Natural killer cell (primary cell): ENCODE measurements at regions not wholly inside any gene's neighbourhood (a gene's known extent, or its start where the extent isn't known, plus 50 kb on each side); places are given as distances from the start of the nearest gene placed in this dataset.

Experiments
- ATAC-seq, 3 donors: fragments of 150-1000 bp in 2 of 3; fragments of 200-7000 bp in 1 of 3; cut with Tn5 transposase; 1 replicate in 1 of 3; 2 replicates in 2 of 3; pipeline ENCODE4 v1.10.0; 2021; ENCODE audit warnings: mild to moderate bottlenecking in 2 of 3, moderate library complexity in 2 of 3
- DNase-seq, 2 donors: peaks; one replicate each; pipeline versions ENCODE4 v3.0.0 to v3.0.0-alpha.2; 2013 to 2021; ENCODE audit warnings: mixed read lengths in 1 of 2
- H3K27ac ChIP-seq: one replicate; pipeline ENCODE4 v1.5.1; 2013; ENCODE audit warnings: mild to moderate bottlenecking, low read length
- H3K27me3 ChIP-seq: one replicate; pipeline ENCODE4 v1.6.1; 2013; ENCODE audit warnings: low read length; ENCODE audit not compliant: control insufficient read depth, insufficient read depth
- H3K36me3 ChIP-seq: one replicate; pipeline ENCODE4 v1.6.1; 2013; ENCODE audit warnings: low read length; ENCODE audit not compliant: control insufficient read depth, insufficient read depth
- H3K4me1 ChIP-seq: one replicate; pipeline ENCODE4 v1.6.1; 2013; ENCODE audit warnings: low read length; ENCODE audit not compliant: control insufficient read depth, insufficient read depth
- H3K4me3 ChIP-seq: one replicate; pipeline ENCODE4 v1.5.1; 2013; ENCODE audit warnings: low read length
- H3K9me3 ChIP-seq: one replicate; pipeline ENCODE4 v1.6.1; 2013; ENCODE audit warnings: low read length; ENCODE audit not compliant: control insufficient read depth, insufficient read depth
- H3K27ac Mint-ChIP-seq, 2 donors: one replicate each; pipeline ENCODE4 v1.8.0; 2022; ENCODE audit warnings: mild to moderate bottlenecking in 2 of 2, mixed read lengths in 2 of 2, moderate library complexity in 1 of 2
- H3K27me3 Mint-ChIP-seq, 2 donors: one replicate each; pipeline ENCODE4 v1.8.0; 2022; ENCODE audit warnings: low read depth in 2 of 2, mixed read lengths in 2 of 2
- H3K36me3 Mint-ChIP-seq: one replicate; pipeline ENCODE4 v1.8.0; 2022; ENCODE audit warnings: mixed read lengths
- H3K4me1 Mint-ChIP-seq, 2 donors: one replicate each; pipeline ENCODE4 v1.8.0; 2022; ENCODE audit warnings: mixed read lengths in 2 of 2
- H3K4me3 Mint-ChIP-seq: one replicate; pipeline ENCODE4 v1.8.0; 2022; ENCODE audit warnings: mild to moderate bottlenecking, moderate library complexity, mixed read lengths
- H3K9me3 Mint-ChIP-seq, 2 donors: one replicate each; pipeline ENCODE4 v1.8.0; 2022; ENCODE audit warnings: mixed read lengths in 2 of 2
- CTCF ChIP-seq: fragments of 200-600 bp; IDR thresholded peaks from one replicate; pipeline ENCODE4 v1.8.0; 2022; ENCODE audit warnings: antibody characterized with exemption
- WGBS: methylation state at CpG from one replicate; pipeline ENCODE4 v1.1.7; 2013; ENCODE audit warnings: missing lambda C conversion rate; ENCODE audit not compliant: insufficient coverage; 5-methylcytosine and 5-hydroxymethylcytosine counted together
- intact Hi-C: fragments of 100-400 bp; cut with micrococcal nuclease; formaldehyde crosslinking; loops from one replicate; pipeline ENCODE4 v1.14.2; 2022

- no peak for DNase-seq
- no peaks in the 10 kb centered on the region for H3K36me3 Mint-ChIP-seq
- Histone ChIP-seq H3K36me3 (no peaks in the 10 kb centered on the region), H3K9me3 (peaks cover 10% of the 10 kb centered on the region), H3K27ac (no peak overlapping the region), H3K4me1 (no peaks in the 10 kb centered on the region), H3K27me3 (no peaks in the 10 kb centered on the region), H3K4me3 (no peak overlapping the region)
- ATAC-seq, result no peak
- H3K27me3 Mint-ChIP-seq, result no peaks in the 10 kb centered on the region
- intact Hi-C loops, result no loop called here
- WGBS, result no CpG with 5 or more reads among the region's 1 CpG
- TF ChIP-seq CTCF, result no peak
- peaks cover 9 to 13% of the 10 kb centered on the region in 2 donors for H3K9me3 Mint-ChIP-seq
- H3K4me1 Mint-ChIP-seq, result no peaks in the 10 kb centered on the region
- no peak overlapping the region for H3K4me3 Mint-ChIP-seq
- H3K27ac Mint-ChIP-seq, result no peak overlapping the region
These were observed 276.7 kb downstream of the CCDC85A start for GRCh38 chr2:56460508-56460907.

- Histone ChIP-seq H3K4me3 (no peak overlapping the region), H3K36me3 (no peaks in the 10 kb centered on the region), H3K4me1 (no peaks in the 10 kb centered on the region), H3K27ac (no peak overlapping the region), H3K9me3 (peaks cover 8% of the 10 kb centered on the region), H3K27me3 (no peaks in the 10 kb centered on the region)
- intact Hi-C loops, result no loop called here
- ATAC-seq (no peak), DNase-seq (no peak)
- no peak overlapping the region for H3K4me3 Mint-ChIP-seq
- H3K27me3 Mint-ChIP-seq, result no peaks in the 10 kb centered on the region
- WGBS, result 84% methylated on average over 3 of the region's 3 CpGs
- no peak for TF ChIP-seq CTCF
- no peaks in the 10 kb centered on the region for H3K4me1 Mint-ChIP-seq
- no peak overlapping the region for H3K27ac Mint-ChIP-seq
- no peaks in the 10 kb centered on the region for H3K36me3 Mint-ChIP-seq
- H3K9me3 Mint-ChIP-seq, result peaks cover 7% of the 10 kb centered on the region in 2 donors
These were observed 280.3 kb downstream of the CCDC85A start for GRCh38 chr2:56464066-56464465.

GRCh38 chr2:56464613-56465012, 280.8 kb downstream of the CCDC85A start:
- Mint-ChIP-seq H3K36me3 (no peaks in the 10 kb centered on the region), H3K27ac (no peak overlapping the region)

More at GRCh38 chr2:56464613-56465012, 280.8 kb downstream of the CCDC85A start:
- Histone ChIP-seq H3K4me3 (no peak overlapping the region), H3K27me3 (no peaks in the 10 kb centered on the region), H3K4me1 (no peaks in the 10 kb centered on the region), H3K9me3 (peaks cover 8% of the 10 kb centered on the region), H3K36me3 (no peaks in the 10 kb centered on the region), H3K27ac (no peak overlapping the region)
- Mint-ChIP-seq H3K27me3 (no peaks in the 10 kb centered on the region), H3K4me1 (no peaks in the 10 kb centered on the region), H3K9me3 (peaks cover 7% of the 10 kb centered on the region in 2 donors), H3K4me3 (no peak overlapping the region)
- TF ChIP-seq CTCF, result no peak
- WGBS, result 100% methylated on average over 2 of the region's 2 CpGs
- ATAC-seq, result no peak
- DNase-seq, result no peak
- intact Hi-C loops, result no loop called here
